ENCODE measurements at regions not wholly inside any gene's neighbourhood (a gene's known extent, or its start where the extent isn't known, plus 50 kb on each side); places are given as distances from the start of the nearest gene placed in this dataset.

GRCh38 chr10:16256336-16256735, 180.5 kb upstream of the PTER start:
- H3K9me3 ChIP-seq (replicated peaks; ENCODE audit: control insufficient read depth, insufficient read depth, low read length) = no peaks in the 10 kb centered on the region
- no peak overlapping the region for H3K9ac ChIP-seq (replicated peaks; ENCODE audit: extremely low read depth, insufficient read depth, low read length)
- no peaks in the 10 kb centered on the region for H3K9me1 ChIP-seq (replicated peaks; ENCODE audit: control insufficient read depth, extremely low read depth, insufficient read depth, low read length)
- no peak overlapping the region for H3K4me3 ChIP-seq (replicated peaks in 1 of 3; ENCODE audit: insufficient read depth in 1 of 3, low read depth in 1 of 3, low read length in 3 of 3)
- no peaks in the 10 kb centered on the region for H3K79me2 ChIP-seq (ENCODE audit: control insufficient read depth, insufficient read depth, low read length)
- POLR2A ChIA-PET = no interaction called here
- H2AFZ ChIP-seq (ENCODE audit: low read depth, low read length) = no peak overlapping the region
- no peak overlapping the region for H3K4me2 ChIP-seq (ENCODE audit: insufficient read depth, low read length)
- no peaks in the 10 kb centered on the region for H4K20me1 ChIP-seq (replicated peaks; ENCODE audit: control insufficient read depth, extremely low read depth, insufficient read depth, low read length)
- H3K4me1 ChIP-seq (ENCODE audit: control insufficient read depth, extremely low read depth, insufficient read depth, low read length) = no peaks in the 10 kb centered on the region
- no peaks in the 10 kb centered on the region for H3K27me3 ChIP-seq (ENCODE audit: control insufficient read depth in 2 of 2, insufficient read depth in 2 of 2, low read length in 2 of 2)
- dilution Hi-C loops (cut with MboI; ENCODE audit: extremely low pct_ligation_motif_present, low sequenced_read_pairs) (no loop called here), intact Hi-C loops (cut with micrococcal nuclease) (no loop called here)
- no peak overlapping the region for H3K27ac ChIP-seq (ENCODE audit: insufficient read depth, low read depth, low read length)
- H3K36me3 ChIP-seq (ENCODE audit: control insufficient read depth in 2 of 2, extremely low read depth in 1 of 2, insufficient read depth in 2 of 2, low read length in 2 of 2) = no peaks in the 10 kb centered on the region
- DNase-seq (ENCODE audit: low read depth, low spot score) = no peak
- no TSS peak for BruUV-seq (replicated peaks)
- CTCF ChIA-PET = no interaction called here
- TF ChIP-seq MYC (IDR thresholded peaks at IDR 0.05; ENCODE audit: low read depth, low read length) = no peak
- no peak for TF ChIP-seq JUN (IDR thresholded peaks at IDR 0.05; ENCODE audit: borderline replicate concordance, insufficient read depth, insufficient read length, low read depth)
- no peak for TF ChIP-seq FOS (IDR thresholded peaks at IDR 0.05; ENCODE audit: borderline replicate concordance, insufficient read depth, low read length)
- TF ChIP-seq, protein P1, sequence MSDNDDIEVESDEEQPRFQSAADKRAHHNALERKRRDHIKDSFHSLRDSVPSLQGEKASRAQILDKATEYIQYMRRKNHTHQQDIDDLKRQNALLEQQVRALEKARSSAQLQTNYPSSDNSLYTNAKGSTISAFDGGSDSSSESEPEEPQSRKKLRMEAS (IDR thresholded peaks at IDR 0.05; ENCODE audit: insufficient read depth, insufficient read length) = no peak
- no peak for TF ChIP-seq EZH2 (IDR thresholded peaks at IDR 0.05; ENCODE audit: borderline replicate concordance, low read depth, low read length, severe bottlenecking)
- TF ChIP-seq POLR2A (IDR thresholded peaks at IDR 0.05; ENCODE audit: low read depth, low read length) = no peak
- FAIRE-seq = no peak

- Histone ChIP-seq H3K79me2 (ENCODE audit: control insufficient read depth, insufficient read depth, low read length) (no peaks in the 10 kb centered on the region), H3K4me3 (replicated peaks in 1 of 3; ENCODE audit: insufficient read depth in 1 of 3, low read depth in 1 of 3, low read length in 3 of 3) (no peak overlapping the region), H2AFZ (ENCODE audit: low read depth, low read length) (no peak overlapping the region), H4K20me1 (replicated peaks; ENCODE audit: control insufficient read depth, extremely low read depth, insufficient read depth, low read length) (no peaks in the 10 kb centered on the region), H3K27me3 (ENCODE audit: control insufficient read depth in 2 of 2, insufficient read depth in 2 of 2, low read length in 2 of 2) (no peaks in the 10 kb centered on the region), H3K4me2 (ENCODE audit: insufficient read depth, low read length) (no peak overlapping the region), H3K4me1 (ENCODE audit: control insufficient read depth, extremely low read depth, insufficient read depth, low read length) (no peaks in the 10 kb centered on the region), H3K9ac (replicated peaks; ENCODE audit: extremely low read depth, insufficient read depth, low read length) (no peak overlapping the region), H3K9me1 (replicated peaks; ENCODE audit: control insufficient read depth, extremely low read depth, insufficient read depth, low read length) (no peaks in the 10 kb centered on the region), H3K9me3 (replicated peaks; ENCODE audit: control insufficient read depth, insufficient read depth, low read length) (no peaks in the 10 kb centered on the region), H3K36me3 (ENCODE audit: control insufficient read depth in 2 of 2, extremely low read depth in 1 of 2, insufficient read depth in 2 of 2, low read length in 2 of 2) (no peaks in the 10 kb centered on the region), H3K27ac (ENCODE audit: insufficient read depth, low read depth, low read length) (no peak overlapping the region)
- dilution Hi-C loops (cut with MboI; ENCODE audit: extremely low pct_ligation_motif_present, low sequenced_read_pairs) (no loop called here), intact Hi-C loops (cut with micrococcal nuclease) (no loop called here)
- TF ChIP-seq, protein P2, sequence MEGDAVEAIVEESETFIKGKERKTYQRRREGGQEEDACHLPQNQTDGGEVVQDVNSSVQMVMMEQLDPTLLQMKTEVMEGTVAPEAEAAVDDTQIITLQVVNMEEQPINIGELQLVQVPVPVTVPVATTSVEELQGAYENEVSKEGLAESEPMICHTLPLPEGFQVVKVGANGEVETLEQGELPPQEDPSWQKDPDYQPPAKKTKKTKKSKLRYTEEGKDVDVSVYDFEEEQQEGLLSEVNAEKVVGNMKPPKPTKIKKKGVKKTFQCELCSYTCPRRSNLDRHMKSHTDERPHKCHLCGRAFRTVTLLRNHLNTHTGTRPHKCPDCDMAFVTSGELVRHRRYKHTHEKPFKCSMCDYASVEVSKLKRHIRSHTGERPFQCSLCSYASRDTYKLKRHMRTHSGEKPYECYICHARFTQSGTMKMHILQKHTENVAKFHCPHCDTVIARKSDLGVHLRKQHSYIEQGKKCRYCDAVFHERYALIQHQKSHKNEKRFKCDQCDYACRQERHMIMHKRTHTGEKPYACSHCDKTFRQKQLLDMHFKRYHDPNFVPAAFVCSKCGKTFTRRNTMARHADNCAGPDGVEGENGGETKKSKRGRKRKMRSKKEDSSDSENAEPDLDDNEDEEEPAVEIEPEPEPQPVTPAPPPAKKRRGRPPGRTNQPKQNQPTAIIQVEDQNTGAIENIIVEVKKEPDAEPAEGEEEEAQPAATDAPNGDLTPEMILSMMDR (IDR thresholded peaks at IDR 0.05; ENCODE audit: extremely low read depth in 1 of 2, insufficient read depth in 1 of 2, low read depth in 1 of 2, low read length in 2 of 2) = no peak
- TF ChIP-seq EZH2 (IDR thresholded peaks at IDR 0.05; ENCODE audit: borderline replicate concordance, low read depth, low read length, severe bottlenecking) = no peak
- no peak for TF ChIP-seq MYC (IDR thresholded peaks at IDR 0.05; ENCODE audit: low read depth, low read length)
- no peak for TF ChIP-seq POLR2AphosphoS5 (IDR thresholded peaks at IDR 0.05; ENCODE audit: insufficient read depth, low read depth, low read length)
- no peak for TF ChIP-seq POLR2A (IDR thresholded peaks at IDR 0.05; ENCODE audit: low read depth, low read length)
- TF ChIP-seq, protein P1 (IDR thresholded peaks at IDR 0.05; ENCODE audit: insufficient read depth, insufficient read length) = no peak
- TF ChIP-seq GATA2 (IDR thresholded peaks at IDR 0.05; ENCODE audit: insufficient read depth, insufficient read length, low read depth, low read length) = no peak
- FAIRE-seq (no peak), DNase-seq (ENCODE audit: low read depth, low spot score) (no peak)
- BruUV-seq (replicated peaks) = no TSS peak
- POLR2A ChIA-PET = no interaction called here
- CTCF ChIA-PET = no interaction called here
Measured at GRCh38 chr10:16258291-16259040, 178.3 kb upstream of the PTER start.

Data from endothelial cell of umbilical vein (primary cell).